NCI-H1417 treated with DMSO at 0.1 percent for 48 hours (cell line): ENCODE measurements at regions not wholly inside any gene's neighbourhood (a gene's known extent, or its start where the extent isn't known, plus 50 kb on each side); places are given as distances from the start of the nearest gene placed in this dataset.

Experiments
- DNase-seq: peaks from one replicate; lab custom pipeline; 2025; lab: John Stamatoyannopoulos, UW

DNA sequence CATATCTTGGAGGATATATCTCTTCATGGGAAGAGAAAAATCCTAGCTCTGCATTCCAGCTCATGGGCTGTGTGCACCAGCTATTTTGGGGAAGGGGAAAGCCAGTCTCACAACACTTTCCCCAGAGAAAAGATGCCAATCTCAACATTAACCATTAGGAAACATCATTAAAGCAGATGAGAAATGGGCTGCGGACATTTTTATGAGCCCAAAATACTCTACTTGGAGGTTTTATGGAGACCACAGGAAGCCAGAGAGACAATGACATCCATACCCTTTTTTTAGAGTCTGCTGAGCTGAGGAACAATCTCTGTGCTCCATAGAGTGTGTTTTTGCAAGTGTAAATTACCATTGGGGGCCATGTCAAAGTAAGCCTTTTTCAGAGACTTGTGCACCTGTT is 213.7 kb downstream of the TRIB2 start:
- no peak for DNase-seq

DNA sequence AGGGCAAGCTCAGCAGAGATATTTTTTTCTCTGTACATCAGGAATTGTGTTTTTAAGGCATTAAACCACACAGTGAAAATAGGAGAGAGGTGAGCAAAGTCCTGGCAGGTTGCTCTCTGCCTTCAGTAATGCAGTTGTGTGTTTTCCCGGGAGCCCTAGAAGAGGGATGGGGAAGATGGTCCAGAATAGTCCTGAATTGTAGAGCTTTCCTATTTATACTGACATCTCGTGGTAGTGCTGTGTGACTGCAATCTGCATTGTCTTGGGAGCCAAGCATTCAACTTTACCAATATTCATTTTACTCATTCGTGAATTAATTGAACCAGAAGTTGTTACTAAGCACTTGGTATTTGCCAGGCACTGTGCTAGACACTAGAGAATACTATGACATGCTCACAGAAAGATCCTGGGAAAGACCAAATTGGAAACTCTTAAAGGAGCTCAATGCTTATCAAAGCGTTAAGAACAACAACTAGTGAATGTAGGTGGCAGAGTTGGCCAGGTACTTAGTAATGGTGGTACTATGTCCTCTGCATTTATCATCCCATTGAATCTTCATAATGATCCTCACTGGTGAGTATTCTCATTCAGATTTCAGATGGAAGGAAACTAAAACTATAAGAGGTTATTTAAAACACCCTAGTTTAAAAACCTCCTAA is 214.6 kb downstream of the TRIB2 start:
- no peak for DNase-seq

DNA sequence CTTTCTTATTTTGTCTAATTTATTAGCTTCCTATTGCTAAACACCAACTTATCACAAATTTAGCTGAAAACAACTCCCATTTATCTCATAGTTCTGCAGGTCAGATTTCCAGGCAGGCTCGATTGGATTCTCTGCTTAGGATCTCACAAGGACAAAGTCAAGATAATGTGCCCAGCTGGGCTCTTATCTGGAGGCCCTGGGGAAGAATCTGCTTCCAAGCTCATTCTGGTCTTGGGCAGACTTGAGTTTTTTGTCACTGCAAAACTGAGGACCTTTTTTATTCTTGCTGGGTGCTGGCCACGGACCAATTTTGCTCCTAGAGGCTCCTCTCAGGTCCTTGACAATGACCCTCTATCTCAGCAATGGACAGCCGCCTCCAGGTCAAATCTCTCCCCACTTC is 215.5 kb downstream of the TRIB2 start:
- DNase-seq, result no peak

DNA sequence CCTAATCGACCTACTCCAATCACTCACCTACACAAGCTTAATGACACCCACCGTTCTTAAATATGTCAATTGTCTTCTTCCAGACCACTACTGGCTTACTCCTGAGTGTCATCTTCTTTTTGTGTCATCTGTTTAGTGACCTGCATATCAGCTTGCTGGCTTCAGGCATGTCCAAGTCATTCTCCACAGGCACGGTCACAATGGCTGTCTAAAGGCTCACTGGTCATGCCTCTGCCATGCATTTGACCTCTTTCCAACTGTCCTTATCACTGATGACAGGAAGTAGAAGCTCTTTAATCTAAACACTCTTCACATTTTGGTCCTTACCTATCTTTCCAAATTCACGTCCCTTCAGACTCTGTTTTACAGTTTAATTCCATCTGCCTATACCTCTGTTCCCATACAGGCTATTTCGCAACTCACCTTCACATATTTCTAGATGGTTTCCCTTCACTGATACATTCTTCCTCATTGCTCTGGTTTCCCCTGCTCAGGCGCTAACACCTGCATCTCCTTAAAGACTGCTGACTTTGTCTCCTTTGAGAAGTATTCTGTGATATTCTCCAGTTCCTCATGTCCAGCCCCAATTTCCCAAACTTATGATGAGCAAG is 217.5 kb downstream of the TRIB2 start:
- DNase-seq, result no peak

DNA sequence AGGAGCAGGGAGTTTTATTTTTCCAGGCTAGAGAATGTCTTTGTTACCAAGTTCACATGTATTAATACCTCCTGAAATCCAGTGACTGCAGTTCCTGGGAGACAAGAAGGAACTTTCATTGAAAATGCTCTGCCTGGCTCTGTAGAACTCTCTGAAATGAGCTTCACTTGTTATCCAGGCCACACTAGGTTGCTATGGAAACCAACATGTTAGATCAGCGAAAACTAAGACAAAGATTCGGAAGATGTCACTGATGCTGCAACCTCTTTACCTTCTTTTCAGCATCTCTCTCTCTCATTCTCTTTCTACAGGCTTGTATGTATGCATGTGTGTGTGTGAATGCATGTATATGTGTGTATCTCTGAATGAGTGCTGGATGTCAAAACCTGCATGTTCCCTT is 218.5 kb downstream of the TRIB2 start:
- DNase-seq, result no peak

DNA sequence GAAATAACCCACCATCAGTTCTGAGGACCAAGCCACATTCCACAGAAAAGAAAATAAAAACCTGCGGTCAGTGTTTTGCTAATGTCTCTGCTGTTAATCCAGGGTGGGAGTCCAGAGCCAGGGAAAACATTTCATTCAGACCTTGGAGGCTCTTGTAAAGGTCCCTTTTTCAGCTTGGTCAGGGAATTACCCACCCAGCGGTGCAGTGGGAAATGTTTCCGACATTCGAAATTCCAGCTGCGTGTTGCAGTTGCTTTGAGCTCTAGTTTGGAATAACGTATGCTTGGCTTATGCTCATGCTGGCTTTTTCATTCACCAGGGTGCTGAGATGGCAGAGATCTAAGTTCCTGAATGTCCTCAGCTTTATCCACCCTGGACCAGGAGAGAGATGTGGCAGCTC is 219.1 kb downstream of the TRIB2 start:
- DNase-seq, result no peak

DNA sequence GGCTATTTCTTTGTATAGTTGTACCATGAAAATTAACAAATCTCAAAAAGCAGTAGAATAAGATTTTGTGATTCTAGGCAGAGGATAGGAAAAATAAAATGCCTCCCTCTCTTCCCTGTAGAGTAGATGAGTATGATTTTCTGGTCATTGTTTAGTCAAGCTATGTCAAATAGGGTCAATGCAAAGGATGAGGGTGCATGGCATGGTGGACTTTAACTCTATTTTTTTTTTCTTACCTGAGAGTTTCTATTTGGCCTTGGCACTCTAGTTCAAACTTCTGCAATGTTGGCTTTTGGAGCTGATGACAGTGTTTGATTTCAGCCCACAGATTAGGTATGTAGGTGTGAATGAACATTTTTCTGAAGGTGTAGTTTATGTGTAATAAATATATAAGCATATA is 224.5 kb downstream of the TRIB2 start:
- no peak for DNase-seq

DNA sequence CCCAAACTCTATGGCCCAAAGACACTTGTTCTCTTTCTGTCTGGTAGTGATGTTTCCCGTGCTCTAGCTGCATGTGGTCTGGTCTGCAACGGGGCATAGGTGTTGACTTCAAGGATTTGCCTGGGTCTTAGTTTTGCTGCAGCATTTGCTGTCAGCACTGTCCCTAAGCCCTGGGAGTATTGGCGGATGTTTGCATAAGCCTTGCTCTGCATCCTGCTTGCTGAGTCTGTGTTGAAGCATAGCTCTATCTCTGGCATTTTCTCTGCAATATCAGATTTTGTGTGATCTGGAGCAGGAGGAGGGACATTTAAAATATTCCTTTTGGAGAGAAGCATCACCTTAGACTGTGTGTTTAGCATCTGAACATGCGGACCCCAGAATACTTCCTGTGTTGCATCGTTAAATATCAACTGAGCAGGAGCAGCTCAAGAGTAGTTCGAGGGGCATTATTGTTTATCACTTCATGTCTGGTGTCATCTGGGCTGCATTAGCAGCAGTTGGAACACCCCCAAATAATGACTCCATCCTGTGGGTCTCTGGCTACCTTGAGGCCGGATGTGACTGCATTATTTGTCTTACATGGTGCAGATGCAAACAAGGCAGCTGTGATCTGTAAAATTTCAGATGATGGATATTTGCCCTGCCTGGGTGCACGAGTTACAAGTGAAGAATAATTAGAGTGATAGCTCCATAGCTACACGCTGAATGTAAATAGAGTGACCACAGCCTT is 231.7 kb downstream of the TRIB2 start:
- no peak for DNase-seq

DNA sequence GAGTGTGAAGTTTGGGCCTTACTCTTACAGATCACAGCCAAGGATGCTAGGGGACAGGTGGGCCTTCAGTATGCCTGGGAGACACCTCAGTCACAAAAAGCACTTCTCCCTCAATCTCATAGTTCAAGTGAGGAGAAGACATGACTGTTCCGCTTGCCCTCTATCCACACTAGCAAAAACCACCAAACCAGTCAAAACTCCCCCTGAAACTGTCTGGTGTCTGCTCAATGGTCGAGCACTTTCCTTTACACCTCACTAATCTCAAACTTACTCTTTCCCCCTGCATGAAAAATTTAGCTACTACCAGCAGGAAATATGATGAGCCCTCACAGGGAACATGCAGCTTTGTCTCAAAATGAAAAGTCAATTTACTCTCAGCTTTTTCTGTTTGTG is 232.2 kb downstream of the TRIB2 start:
- DNase-seq, result no peak

DNA sequence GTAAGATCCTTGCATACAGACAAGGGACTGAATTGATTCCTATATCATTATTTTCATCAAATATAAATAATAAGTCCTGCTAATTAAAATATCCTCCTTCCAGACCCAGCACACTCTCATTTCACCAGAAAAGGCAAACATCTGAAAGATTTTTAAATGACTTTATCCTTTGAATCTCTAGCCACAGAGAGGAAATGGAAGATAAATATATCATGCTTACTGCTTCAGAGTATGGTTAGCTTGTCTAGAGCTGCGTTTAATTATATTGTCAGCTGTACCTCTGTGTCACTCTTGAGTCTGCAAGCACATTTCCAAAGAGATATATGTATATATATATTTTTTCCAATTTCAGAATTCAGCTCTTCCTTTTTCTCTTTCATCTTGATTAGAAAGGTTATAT is 232.7 kb downstream of the TRIB2 start:
- DNase-seq, result no peak

DNA sequence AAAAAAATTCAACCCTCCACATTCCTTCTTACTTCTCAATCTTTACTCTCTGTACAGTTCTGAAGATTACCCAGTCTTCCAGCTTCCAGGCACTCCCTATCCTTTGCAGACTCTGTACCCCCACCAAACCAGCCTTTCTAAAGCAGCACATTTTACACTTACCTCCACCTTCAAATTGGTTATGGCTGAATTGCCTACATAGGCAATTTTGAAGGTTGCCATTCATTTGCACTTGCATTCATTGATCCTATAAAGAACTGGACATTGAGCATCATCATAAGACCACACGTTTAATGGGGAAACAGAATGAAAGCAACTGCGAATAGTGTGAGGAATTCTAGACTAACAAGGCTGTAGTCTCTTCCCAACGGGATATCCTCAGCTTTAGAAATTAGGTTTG is 233.4 kb downstream of the TRIB2 start:
- DNase-seq, result no peak

DNA sequence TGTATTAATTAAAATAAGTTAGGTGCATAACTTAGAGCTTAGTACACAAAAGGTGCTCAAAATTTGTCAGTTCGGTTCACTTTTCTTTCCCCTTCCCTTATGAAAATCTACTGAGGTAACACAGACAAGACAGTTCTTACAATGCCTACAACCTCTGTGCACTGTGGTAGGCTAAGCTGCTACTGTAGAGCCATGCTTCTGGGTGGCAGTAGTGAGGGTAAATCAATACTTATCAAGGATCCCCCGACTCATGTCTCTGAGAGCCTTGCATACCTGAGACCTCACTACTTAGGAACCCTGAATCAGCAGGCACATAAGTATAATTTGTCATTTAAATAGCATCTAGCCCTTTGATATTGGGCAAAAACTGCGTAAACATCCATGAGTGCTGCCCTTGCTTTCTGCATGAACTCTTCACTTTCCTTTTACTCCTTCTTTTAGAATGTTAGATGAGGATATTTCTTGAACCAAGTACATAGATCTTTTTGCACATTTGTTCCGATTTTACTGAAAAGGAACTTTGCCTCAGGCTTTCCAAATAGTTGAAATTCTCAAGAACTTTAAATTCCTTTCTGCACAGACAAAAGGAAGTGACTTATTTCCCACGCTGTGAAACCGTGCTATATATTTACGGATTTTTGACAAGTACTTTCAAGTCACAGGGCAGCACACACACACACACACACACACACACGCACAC is 234.4 kb downstream of the TRIB2 start:
- DNase-seq, result no peak

DNA sequence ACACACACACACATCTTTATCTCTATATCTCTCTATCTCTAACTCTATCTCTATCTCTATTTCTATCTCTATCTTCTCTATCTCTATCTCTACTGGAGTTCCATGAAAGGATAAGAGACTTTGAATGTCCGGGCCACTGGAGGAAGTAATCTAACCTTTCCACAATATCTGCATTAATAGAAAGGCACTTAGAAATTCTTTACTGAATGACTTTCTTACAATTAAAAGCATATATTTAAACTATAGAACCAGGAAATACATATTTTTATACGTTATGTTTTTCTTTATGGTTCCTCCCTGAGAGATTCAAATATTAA is 234.9 kb downstream of the TRIB2 start:
- DNase-seq, result no peak

DNA sequence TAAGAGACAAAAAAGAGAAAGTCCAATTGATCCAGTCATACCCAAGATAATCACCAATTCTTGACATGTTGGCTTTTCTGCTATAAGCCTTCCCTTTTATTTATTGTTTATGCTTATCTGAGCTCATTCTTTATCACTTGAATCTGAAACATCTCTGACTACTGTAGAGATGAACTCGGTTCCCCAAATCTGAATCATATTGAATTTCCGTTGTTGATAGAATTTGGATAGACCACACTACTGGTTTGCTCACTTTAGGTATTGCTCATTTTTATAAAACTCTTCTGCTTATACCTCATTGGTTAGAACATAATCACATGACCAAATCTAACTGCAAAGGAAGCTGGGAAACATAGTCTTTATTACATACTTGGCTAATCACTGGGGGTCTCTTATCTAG is 236.9 kb downstream of the TRIB2 start:
- DNase-seq, result no peak

DNA sequence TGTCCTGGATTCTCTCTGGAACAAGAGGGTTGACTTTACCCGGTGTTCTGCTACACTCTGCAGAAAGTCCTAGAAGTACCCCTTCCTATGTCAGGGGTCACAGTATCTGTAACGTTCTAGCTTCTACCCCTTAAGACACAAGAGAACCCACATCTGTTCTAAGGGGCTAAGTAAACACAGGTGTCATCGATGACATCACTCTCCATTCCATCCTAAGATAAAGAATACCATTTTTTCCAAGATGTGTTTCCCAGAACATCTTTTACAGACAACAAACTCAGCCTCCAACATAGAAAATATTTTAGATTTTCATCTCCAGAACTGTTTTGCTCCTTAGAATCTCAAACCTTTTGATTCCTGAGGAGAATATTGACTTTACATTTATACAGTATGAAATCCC is 239.1 kb downstream of the TRIB2 start:
- no peak for DNase-seq

DNA sequence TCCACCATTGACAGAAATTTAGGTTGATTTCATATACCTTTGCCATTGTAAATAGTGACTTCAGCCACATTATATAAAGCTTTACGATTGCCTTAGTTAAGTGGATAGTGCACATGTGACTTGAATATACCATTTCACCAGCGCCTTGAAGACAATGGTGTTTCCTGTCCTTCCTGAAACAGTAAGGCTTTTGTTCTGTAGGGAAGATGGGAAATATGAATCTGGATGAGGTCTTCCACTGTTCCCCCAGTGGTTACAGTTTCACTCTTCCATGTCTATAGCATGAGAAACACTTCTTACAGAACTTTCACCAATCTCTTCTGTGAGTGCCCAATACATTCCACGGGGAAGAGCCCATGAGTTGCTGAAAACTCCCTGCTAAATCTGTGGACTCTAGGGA is 240.5 kb downstream of the TRIB2 start:
- DNase-seq, result no peak

DNA sequence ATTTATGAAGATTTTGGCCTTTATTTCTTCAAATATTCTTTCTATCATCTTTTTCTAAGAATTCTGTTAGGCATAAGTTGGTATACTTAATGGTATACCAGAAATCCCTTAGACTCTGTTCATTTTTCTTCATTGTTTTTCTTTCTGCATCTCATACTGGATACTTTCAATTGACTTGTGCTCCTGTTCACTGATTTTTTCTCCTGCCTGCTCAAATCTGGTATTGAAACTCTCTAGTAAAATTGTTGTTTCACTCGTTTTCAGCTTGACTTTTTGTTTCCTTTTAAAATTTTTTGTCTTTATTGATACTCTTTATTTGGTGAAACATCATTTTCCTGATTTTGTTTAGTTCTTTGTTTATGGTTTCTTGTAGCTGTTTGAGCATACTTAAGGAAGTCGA is 243.2 kb downstream of the TRIB2 start:
- DNase-seq, result no peak

DNA sequence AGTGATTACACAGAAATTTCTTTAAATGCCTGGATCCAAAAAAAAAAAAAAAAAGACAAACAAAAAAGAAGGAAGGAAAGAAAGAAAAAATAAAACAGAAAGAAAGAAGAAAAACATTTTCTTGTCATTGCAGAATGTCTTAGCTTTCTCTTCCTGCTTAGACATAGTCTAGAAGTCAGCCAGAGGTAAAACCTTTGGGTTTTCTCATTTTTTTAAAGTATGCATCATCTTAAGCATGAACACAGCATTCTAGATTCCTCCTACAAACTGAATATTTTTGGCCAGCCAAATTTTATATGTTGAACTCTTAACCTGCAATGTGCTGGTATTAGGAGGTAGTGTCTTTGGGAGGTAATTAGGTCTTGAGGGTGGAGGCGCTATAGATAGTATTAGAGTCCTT is 243.9 kb downstream of the TRIB2 start:
- no peak for DNase-seq

DNA sequence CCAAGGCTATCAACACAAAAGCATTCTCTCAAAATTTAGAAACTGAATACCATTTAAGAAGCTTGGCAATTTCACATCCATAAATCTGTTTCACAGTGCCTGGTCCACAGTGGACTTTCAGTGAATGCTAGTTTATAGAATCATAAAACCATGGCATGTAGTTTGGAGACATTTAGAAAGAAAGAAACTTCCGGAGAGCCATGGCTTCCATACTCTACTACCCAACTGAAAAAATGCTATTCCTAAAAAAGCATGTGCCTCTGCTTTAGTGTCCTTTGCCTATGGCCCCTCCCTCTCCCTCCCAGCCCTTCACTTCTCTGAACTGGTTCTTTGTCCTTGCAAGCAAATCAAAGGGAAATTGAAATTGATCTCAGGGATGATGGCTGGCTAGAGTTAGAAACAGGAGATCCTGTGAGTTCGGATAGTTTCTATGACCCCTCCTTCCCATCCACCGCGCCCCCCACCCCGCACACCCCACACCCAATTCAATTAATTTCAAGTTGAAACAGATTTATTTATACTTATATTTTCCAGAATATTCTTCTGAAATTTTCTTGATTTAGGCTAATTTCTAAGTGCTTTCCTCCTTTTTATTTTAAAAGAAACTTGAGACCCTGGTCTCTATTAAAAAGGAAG is 248.3 kb downstream of the TRIB2 start:
- no peak for DNase-seq

DNA sequence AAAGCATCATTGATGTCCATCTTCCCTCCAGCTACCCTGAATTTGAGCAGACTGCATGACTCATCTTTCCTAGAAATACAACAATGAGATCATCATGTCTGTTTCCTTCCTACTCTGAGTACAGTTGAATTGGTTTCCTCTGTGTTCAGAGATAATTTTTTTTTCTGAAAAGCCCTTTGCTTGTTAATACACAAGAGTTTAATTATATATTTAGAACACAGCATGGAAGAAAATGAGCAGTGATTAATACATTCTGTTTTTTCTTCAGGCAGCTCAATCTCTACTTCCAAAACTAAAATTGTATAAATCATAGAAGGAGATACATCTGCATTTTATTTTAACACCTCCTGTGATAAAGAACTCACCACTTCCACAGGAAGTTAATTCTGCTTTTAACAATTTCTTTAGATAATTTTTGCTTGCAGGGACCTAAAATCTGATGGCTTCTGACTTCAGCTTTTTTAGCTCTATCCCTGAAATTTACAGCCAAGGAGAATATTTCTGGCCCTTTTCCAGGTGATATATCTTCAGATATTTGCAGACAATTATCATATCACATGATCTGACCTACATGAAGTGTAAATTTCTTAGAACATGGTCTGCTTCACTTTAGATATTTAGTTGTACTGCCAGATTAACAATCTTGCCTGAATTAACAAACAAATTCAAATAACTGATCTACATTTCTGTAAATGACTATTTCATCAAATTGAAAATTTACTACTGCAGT is 249.0 kb downstream of the TRIB2 start:
- no peak for DNase-seq

DNA sequence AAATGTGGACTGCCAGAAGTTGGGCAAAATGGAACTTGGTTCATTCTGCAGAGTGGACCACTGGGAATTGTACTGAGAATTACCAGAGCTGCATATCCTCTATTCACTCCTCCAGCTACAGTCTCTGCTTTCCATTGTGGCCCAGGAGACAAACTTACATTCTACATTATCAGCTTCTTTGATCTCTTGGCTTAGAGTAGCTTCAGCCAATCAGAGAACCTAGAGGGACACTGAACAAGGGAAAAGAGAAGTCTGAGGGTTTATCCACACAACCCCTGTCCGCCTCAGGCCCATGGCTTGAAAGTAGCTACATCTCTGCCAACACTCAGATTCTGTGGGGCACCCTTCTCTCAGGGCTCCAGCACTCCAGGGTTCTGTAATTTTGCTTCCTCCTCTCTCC is 251.1 kb downstream of the TRIB2 start:
- DNase-seq, result no peak

DNA sequence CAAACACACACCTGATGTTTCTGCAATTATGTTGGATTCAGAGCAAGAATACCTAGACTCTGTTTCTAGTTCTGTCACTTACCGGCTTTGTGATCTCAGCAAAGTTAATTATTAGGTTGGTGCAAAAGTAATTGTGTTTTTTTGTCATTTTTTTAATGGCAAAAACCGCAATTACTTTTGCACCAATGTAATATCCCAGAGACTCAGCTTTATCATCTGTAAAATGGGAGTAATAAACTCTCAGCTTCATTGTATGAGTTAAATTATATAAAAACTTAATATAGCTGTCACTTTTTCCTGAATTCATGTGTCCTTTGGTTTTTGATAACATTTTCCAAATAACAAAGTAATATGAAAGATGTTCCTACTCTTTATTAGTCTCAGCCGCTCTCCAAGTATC is 251.7 kb downstream of the TRIB2 start:
- no peak for DNase-seq
